Stimulated activated CD8-positive, alpha-beta memory T cell treated with anti-CD3 and anti-CD28 coated beads, Interleukin-12 subunit alpha, Interleukin-12 subunit beta, amount 100 ng/mL, for 24 hours (primary cell): ENCODE measurements at regions not wholly inside any gene's neighbourhood (a gene's known extent, or its start where the extent isn't known, plus 50 kb on each side); places are given as distances from the start of the nearest gene placed in this dataset.
"Not testable (repeated sequence)": the region's sequence is repeated elsewhere in the genome, so short reads cannot be mapped to it uniquely, and the experiment has no call there.

Source experiments
- DNase-seq: peaks from one replicate; pipeline ENCODE4 v3.0.0-alpha.2; 2020; ENCODE audit errors: extremely low read depth

GRCh38 chr10:3347413-3348182 lies 175.0 kb upstream of the PITRM1 start:
- DNase-seq = no peak

DNA sequence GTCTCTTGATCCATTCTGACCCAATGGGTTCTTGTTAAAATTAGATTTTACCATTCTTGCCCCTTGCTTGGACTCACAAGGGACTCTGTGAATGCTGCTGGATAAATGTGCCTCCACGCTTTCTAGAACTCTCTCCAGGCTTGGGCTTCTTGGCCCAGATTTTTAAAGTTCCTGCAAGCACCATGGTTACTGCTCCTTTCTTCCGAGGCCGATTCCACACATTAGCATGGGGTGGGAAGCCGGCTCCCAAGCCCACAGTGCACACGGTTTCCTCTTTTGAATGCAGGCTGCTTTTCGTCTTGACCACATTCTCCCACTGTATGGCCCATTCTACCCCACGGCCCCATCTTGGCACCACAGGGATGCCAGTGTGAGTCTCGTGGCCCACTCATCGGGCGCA lies 174.3 kb upstream of the PITRM1 start:
- DNase-seq = no peak

DNA sequence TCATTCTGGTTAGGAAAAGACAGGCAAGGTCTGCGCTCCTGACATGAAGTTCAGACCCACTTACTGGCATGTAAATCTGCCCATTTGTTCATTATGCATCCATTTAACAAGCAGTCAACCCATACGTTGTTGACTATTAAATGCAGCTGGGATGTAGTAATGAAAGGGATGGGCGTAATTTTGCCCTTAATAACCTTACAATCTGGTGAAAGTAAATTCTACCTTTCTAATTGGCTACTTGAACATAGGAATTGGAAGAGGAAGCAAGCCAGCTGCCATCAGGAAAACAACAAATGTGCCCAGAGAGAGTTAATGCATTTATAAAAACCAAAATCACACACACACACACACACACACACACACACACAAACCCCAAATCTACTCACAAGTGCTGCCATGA lies 170.2 kb upstream of the PITRM1 start:
- DNase-seq = no peak

DNA sequence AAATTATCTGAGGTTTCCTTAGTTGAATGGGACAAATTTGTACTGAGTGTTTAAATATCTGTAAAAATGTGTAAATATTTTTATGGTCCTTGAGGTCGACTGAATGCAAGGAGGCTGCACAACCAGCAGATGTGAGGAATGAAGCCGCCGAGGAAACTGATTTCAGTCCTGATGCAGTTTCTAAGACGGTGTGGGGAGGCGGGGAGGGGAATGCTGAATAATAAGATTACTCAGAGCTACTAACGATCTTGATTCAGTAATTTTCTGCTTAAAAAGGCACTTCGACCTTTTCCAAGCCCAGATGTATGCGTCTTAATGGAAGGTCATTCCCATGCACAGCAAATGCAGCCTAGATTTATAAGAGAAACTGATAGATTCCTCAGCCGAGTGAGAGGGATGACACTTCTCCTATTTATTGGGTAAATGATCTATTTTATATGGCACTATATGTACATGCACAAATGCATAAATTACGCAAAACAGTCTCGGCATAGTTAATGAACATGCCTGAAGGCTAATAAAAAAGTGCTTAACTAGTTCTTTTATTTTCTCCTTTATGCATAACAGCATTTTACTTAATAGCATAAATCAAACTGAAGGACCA lies 167.6 kb upstream of the PITRM1 start:
- no peak for DNase-seq

GRCh38 chr10:3339531-3339950 lies 167.0 kb upstream of the PITRM1 start:
- DNase-seq = no peak

- no peak for DNase-seq
These were observed 166.5 kb upstream of the PITRM1 start for GRCh38 chr10:3339121-3339520.

- DNase-seq = no peak
These were observed 165.2 kb upstream of the PITRM1 start for GRCh38 chr10:3337741-3338140.

- DNase-seq = no peak
These were observed 164.2 kb upstream of the PITRM1 start for GRCh38 chr10:3336673-3337293.

- DNase-seq = no peak
These were observed 160.8 kb upstream of the PITRM1 start for GRCh38 chr10:3333426-3333825.

- no peak for DNase-seq
These were observed 159.2 kb upstream of the PITRM1 start for GRCh38 chr10:3331690-3332230.

- no peak for DNase-seq
These were observed 158.6 kb upstream of the PITRM1 start for GRCh38 chr10:3331187-3331586.

DNA sequence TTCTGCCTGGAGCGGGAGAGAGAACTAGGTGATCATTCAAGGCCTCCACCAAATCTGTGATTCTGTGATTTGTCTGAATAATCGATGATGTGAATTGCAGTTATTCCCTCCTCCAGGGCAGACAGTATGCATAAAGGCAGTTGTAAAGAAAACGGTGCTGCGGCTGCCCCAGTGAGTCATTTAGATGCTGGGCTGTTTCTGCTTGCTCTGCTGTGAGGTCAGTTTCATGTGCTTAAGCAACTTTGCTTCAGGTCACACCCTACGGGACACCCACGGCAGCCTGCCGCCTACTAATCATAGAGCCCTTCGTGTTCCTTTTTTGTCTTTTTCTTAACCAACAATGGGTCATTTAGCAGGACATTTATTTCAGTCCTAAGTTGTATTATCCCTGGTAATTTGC lies 158.1 kb upstream of the PITRM1 start:
- DNase-seq = no peak

GRCh38 chr10:3325954-3326750 lies 153.6 kb upstream of the PITRM1 start:
- no peak for DNase-seq

GRCh38 chr10:3324612-3325038 lies 152.0 kb upstream of the PITRM1 start:
- no peak for DNase-seq

DNA sequence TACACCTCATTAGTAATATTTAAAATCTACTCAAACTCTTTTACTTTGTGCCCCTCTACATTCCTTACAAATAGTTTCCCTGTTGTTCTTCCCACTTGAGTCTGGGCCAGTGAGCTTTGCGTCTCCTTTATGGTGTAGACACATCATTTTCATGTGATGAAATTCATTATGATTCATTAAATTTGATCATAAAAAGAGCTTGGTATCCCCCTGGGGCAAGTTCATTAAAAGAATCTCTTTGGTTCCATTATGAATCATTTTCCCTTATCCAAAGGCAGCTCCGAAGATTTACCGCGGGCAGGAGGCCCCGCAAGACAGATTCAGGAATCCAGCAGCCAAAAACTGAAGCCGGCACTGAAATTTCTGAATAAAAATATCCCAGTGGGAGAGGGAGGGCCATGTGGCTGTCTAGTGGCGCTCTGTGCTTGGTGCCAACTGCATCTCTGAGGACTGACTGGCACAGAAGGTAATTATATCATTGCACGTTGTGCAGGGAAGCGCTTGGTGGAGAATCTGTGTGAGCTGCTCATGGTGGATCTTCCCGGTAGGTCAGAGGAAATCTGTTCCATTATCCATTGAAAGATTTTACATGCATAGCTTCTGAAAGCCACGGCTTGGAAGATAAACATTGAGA lies 151.4 kb upstream of the PITRM1 start:
- DNase-seq = no peak

DNA sequence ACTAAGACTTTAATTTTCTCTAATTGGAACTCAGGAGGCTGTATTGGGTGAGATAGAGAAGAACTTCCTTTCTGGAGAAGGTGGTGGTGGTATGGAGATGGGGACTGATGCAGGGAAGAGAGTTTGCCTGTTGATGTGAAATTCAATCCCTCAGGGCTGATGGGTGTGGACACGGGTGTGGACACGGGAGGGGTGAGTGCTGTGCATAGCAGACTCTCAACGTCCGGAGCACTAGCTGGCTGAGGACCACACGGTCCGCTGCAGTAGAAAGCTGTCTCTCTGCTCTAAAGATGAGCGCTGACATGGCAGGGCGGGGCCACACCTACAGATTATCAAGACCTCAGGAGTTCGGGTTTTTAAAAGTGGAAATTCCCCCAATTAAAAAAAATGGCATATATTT lies 148.5 kb upstream of the PITRM1 start:
- no peak for DNase-seq

- no peak for DNase-seq
These were observed 147.2 kb upstream of the PITRM1 start for GRCh38 chr10:3319811-3320226.

DNA sequence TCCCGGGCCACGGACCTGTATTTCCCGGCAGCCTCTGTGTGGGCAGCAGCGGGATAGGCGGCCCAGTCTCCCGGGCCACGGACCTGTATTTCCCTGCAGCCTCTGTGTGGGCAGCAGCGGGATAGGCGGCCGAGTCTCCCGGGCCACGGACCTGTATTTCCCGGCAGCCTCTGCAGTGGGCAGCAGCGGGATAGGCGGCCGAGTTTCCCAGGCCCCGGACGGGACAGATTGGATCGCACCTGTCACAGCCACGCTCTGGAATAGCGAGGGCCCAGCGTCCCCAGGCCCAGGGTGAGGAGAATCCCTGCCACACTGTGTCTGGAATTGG lies 145.9 kb upstream of the PITRM1 start:
- DNase-seq = not testable (repeated sequence)

DNA sequence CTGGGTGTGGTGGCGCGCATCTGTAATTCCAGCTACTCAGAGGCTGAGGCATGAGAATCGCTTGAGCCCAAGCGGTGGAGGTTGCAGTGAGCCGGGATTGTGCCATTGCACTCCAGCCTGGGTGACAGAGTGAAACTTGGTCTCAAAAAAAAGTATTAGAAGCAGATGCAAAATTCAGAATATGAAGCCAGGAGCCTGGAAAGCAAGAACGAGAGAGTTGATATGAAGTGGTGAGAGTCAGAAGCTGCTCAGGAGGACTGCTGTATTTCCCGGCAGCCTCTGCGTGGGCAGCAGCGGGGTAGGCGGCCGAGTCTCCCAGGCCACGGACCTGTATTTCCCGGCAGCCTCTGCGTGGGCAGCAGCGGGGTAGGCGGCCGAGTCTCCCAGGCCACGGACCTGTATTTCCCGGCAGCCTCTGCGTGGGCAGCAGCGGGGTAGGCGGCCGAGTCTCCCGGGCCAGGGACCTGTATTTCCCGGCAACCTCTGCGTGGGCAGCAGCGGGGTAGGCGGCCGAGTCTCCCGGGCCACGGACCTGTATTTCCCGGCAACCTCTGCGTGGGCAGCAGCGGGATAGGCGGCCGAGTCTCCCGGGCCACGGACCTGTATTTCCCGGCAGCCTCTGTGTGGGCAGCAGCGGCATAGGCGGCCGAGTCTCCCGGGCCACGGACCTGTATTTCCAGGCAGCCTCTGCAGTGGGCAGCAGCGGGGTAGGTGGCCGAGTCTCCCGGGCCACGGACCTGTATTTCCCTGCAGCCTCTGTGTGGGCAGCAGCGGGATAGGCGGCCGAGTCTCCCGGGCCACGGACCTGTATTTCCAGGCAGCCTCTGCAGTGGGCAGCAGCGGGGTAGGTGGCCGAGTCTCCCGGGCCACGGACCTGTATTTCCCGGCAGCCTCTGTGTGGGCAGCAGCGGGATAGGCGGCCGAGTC lies 145.2 kb upstream of the PITRM1 start:
- DNase-seq = not testable (repeated sequence)

- DNase-seq = not testable (repeated sequence)
These were observed 142.0 kb upstream of the PITRM1 start for GRCh38 chr10:3314445-3315085.
